ENCODE measurements at regions not wholly inside any gene's neighbourhood (a gene's known extent, or its start where the extent isn't known, plus 50 kb on each side); places are given as distances from the start of the nearest gene placed in this dataset.

DNA sequence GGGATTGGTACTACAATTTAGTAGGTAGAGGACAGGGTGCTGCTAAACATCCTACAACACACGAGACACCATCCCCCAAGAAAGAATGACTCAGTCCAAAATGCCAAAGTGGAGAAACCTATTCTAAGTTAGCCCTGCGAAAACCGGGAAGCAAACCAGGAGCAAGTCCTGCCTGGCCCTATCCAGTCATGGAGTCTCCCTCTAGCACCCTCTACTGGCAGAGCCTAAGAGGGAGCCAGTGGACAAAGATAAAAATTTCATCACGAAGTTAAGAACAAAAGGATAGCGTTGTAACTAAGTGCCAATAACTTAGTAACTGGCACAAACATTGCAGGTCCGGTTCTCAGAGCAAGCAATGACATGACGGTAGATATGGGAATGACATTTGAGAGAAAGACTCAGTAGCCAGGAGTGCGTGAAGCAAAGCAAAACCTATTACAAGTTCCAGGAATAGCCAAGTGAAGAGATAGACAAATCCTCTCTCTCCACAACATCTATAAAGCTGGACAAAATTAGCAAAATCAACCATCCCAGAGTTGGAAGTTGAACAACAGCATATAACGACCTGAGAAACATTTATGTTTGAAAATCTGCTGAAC lies 383.5 kb downstream of the OMA1 start:
- TF ChIP-seq TAF1 (IDR thresholded peaks at IDR 0.05; ENCODE audit: low read depth, low read length): no peak
- no peak for TF ChIP-seq POU2F2 (IDR thresholded peaks at IDR 0.05; ENCODE audit: low read depth, low read length)
- TF ChIP-seq POLR2A (IDR thresholded peaks at IDR 0.05; ENCODE audit: low read depth, low read length): no peak
- no peak for TF ChIP-seq PAX5 (IDR thresholded peaks at IDR 0.05; ENCODE audit: insufficient read depth, low read length, severe bottlenecking)
- TF ChIP-seq SPI1 (IDR thresholded peaks at IDR 0.05; ENCODE audit: low read depth, low read length): no peak
- TF ChIP-seq POLR2AphosphoS5 (IDR thresholded peaks at IDR 0.05; ENCODE audit: low read depth, low read length): no peak
- peak; percentile 88 for FAIRE-seq
- DNase-seq (ENCODE audit: insufficient read length, low spot score): no peak

DNA sequence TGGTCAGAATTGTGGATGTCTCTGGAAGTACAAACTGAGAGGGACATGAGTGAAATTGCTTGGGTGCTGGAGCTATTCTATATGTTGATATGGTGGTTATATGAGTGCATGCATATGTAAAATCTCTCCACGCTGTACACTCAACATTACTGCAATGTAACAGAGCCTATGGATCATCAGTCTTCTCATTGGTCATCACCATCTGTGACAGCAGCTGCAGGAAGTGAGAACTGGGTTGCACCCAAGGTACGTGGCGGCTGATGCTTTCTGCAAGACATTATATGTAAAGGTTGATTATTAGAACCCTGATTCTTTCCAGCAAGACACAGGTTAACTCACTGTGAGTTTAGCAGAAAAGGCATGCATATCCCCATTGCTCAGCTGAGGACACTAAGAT lies 387.1 kb downstream of the OMA1 start:
- TF ChIP-seq TAF1 (IDR thresholded peaks at IDR 0.05; ENCODE audit: low read depth, low read length) (no peak), POU2F2 (IDR thresholded peaks at IDR 0.05; ENCODE audit: low read depth, low read length) (no peak), POLR2A (IDR thresholded peaks at IDR 0.05; ENCODE audit: low read depth, low read length) (no peak), PAX5 (IDR thresholded peaks at IDR 0.05; ENCODE audit: insufficient read depth, low read length, severe bottlenecking) (no peak), SPI1 (IDR thresholded peaks at IDR 0.05; ENCODE audit: low read depth, low read length) (no peak), POLR2AphosphoS5 (IDR thresholded peaks at IDR 0.05; ENCODE audit: low read depth, low read length) (no peak)
- no peak for FAIRE-seq

DNA sequence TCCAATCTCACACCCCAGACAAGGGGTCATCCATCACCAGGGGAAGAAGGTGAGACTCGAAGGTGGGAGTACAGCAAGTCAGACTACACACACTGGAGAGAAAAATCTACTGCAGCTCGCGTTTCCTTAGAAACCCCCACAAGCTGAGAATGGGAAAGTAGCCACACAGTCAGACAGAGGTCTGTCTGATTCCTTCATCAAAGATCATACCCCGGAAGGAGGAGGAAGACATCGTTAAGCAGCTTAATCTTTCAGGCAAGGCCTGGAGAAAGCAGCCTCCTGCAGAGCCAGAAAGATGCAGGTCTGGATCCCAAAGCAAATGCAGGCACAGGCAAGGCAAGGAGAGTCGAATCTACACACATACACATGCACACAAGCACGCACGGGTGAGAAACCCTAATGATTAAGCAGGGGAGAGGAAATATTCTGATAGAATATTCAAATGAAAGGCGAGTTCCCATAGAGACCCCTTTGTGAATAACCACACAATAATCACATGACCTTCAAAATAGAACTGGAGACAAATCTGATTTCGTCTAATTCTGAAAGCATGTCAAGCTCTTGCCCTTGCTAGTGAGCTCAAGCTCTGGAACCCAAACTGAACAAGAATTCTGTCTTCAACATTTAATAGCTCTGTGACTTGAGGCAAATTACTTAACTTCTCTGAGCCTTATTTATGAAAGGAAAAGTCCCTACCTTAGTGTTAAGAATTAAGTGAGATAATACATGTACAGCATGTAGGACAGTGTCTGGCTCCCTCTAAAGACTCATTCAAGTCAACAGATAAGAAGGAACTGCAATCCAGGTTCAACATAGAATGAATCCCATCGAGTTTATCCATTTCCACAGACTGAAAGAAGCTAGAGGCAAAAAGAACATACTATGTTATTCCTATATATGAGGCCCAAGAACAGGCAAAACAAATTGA lies 387.8 kb downstream of the OMA1 start:
- DNase-seq (ENCODE audit: insufficient read length, low spot score): no peak
- no peak for FAIRE-seq

More for the DNA sequence above, 387.1 kb downstream of the OMA1 start:
- DNase-seq (ENCODE audit: insufficient read length, low spot score): no peak

DNA sequence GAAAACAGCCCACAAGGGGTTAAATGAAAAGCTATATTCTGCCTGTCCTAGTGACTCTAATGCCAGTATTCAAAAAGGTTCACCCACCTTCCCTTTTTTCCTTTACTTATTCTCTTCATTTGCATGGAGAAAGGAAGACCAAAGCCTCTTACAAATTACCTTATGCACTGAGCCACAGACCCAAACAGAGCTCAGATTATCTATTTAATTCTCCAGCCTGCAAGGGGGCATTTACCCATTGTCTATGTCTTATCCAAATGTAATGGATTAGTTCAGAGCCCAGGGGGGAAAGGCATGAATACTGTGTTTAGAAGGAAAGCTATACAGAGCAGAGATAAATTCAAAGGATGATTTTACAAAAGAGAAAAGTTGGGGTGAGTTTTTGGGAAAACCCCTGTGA lies 388.5 kb downstream of the OMA1 start:
- FAIRE-seq: no peak
- TF ChIP-seq POU2F2 (IDR thresholded peaks at IDR 0.05; ENCODE audit: low read depth, low read length): no peak
- no peak for DNase-seq (ENCODE audit: insufficient read length, low spot score)

More for the DNA sequence above, 387.8 kb downstream of the OMA1 start:
- TF ChIP-seq PAX5 (IDR thresholded peaks at IDR 0.05; ENCODE audit: insufficient read depth, low read length, severe bottlenecking) (no peak), POLR2AphosphoS5 (IDR thresholded peaks at IDR 0.05; ENCODE audit: low read depth, low read length) (no peak), POLR2A (IDR thresholded peaks at IDR 0.05; ENCODE audit: low read depth, low read length) (no peak), SPI1 (IDR thresholded peaks at IDR 0.05; ENCODE audit: low read depth, low read length) (no peak), POU2F2 (IDR thresholded peaks at IDR 0.05; ENCODE audit: low read depth, low read length) (no peak), TAF1 (IDR thresholded peaks at IDR 0.05; ENCODE audit: low read depth, low read length) (no peak)

DNA sequence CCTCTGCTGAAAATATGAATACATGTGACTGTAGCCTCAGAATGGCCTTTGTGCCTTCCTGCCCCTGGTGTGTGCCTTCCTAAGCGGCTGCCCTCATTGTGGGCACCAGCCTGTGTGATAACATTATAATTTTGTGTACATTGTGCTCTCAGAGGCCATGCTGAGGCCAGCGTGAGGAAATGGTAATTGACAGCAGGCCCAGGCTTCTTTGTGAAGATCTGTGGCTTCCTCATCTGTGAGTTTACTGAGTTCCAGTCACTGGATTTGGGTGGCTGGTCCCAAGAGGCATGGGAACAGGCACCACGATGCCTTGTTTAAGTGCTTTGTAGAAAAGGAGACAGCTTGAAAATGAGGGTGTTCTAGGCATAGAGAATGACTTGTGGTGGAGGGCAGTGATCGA lies 389.3 kb downstream of the OMA1 start:
- TF ChIP-seq POLR2A (IDR thresholded peaks at IDR 0.05; ENCODE audit: low read depth, low read length): no peak
- TF ChIP-seq POU2F2 (IDR thresholded peaks at IDR 0.05; ENCODE audit: low read depth, low read length): no peak
- no peak for TF ChIP-seq POLR2AphosphoS5 (IDR thresholded peaks at IDR 0.05; ENCODE audit: low read depth, low read length)
- no peak for TF ChIP-seq PAX5 (IDR thresholded peaks at IDR 0.05; ENCODE audit: insufficient read depth, low read length, severe bottlenecking)
- no peak for TF ChIP-seq TAF1 (IDR thresholded peaks at IDR 0.05; ENCODE audit: low read depth, low read length)
- no peak for TF ChIP-seq SPI1 (IDR thresholded peaks at IDR 0.05; ENCODE audit: low read depth, low read length)
- DNase-seq (ENCODE audit: insufficient read length, low spot score) (no peak), FAIRE-seq (no peak)

DNA sequence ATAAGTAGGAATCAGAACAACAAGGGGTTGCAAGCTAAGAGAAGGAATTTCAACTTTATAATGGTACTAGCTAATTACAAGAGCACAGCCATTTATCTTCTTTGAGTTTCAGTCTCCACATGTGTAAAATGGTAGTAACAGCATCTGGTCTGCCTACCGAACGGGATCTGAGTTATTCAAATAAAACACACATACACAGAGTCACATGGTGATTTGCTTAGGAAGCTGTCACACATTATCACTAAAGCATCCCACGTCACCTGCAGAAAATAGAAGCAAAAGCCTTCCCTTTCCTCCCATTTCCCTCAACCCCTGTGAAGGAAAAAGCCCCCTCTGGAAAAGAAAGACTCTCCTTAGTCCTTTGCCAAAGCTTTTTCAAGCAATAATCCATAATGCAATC lies 389.7 kb downstream of the OMA1 start:
- FAIRE-seq (no peak), DNase-seq (ENCODE audit: insufficient read length, low spot score) (no peak)
- TF ChIP-seq POU2F2 (IDR thresholded peaks at IDR 0.05; ENCODE audit: low read depth, low read length): no peak
- no peak for TF ChIP-seq POLR2AphosphoS5 (IDR thresholded peaks at IDR 0.05; ENCODE audit: low read depth, low read length)
- TF ChIP-seq PAX5 (IDR thresholded peaks at IDR 0.05; ENCODE audit: insufficient read depth, low read length, severe bottlenecking): no peak

DNA sequence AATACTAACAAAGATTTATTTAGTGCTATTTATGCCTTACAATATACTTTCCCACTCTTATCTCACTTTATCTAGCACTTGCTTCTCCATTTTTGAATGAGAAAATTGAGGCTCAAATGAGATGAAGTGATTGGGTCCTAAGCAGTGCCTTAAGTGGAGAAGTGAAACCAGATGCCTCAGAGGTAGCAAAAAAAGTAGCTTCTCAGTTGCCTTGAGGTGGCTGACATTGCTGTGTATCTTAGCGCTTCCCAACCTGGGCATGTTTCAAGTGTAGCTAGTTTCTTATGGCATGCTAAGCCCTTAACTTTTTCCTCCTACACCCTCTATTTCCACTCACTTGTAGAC lies 390.4 kb downstream of the OMA1 start:
- no peak for TF ChIP-seq POLR2A (IDR thresholded peaks at IDR 0.05; ENCODE audit: low read depth, low read length)
- TF ChIP-seq SPI1 (IDR thresholded peaks at IDR 0.05; ENCODE audit: low read depth, low read length): peak; percentile 94
- TF ChIP-seq TAF1 (IDR thresholded peaks at IDR 0.05; ENCODE audit: low read depth, low read length): no peak
- DNase-seq (ENCODE audit: insufficient read length, low spot score) (no peak), FAIRE-seq (no peak)

DNA sequence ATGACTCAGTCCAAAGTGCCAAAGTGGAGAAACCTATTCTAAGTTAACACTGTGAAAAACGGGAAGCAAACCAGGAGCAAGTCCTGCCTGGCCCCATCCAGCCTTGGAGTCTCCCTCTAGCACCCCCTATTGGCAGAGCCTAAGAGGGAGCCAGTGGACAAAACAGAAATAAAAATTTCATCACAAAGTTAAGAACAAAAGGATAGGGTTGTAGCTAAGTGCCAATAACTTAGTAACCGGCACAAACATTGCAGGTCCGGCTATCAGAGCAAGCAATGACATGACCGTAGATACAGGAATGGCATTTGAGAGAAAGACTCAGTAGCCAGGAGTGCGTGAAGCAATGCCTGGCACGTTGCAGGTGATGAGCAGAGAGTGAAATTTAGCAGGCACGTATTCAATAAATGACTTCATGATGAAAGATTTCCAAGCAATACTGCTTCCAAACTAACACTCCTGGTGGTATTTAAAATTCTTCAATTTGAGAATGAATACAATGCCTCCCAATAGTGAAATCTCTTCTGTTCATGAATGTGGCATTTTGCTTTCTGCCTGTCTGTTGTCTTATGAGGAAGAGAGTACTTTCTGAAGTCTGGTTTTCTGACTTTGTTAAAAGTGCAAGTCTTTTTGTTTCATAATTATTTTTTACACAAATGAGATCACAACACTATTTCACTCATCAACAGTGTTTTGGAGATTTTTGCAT lies 391.0 kb downstream of the OMA1 start:
- FAIRE-seq (no peak), DNase-seq (ENCODE audit: insufficient read length, low spot score) (no peak)
- TF ChIP-seq PAX5 (IDR thresholded peaks at IDR 0.05; ENCODE audit: insufficient read depth, low read length, severe bottlenecking) (no peak), POLR2AphosphoS5 (IDR thresholded peaks at IDR 0.05; ENCODE audit: low read depth, low read length) (no peak), POLR2A (IDR thresholded peaks at IDR 0.05; ENCODE audit: low read depth, low read length) (no peak), TAF1 (IDR thresholded peaks at IDR 0.05; ENCODE audit: low read depth, low read length) (no peak), SPI1 (IDR thresholded peaks at IDR 0.05; ENCODE audit: low read depth, low read length) (no peak), POU2F2 (IDR thresholded peaks at IDR 0.05; ENCODE audit: low read depth, low read length) (no peak)

DNA sequence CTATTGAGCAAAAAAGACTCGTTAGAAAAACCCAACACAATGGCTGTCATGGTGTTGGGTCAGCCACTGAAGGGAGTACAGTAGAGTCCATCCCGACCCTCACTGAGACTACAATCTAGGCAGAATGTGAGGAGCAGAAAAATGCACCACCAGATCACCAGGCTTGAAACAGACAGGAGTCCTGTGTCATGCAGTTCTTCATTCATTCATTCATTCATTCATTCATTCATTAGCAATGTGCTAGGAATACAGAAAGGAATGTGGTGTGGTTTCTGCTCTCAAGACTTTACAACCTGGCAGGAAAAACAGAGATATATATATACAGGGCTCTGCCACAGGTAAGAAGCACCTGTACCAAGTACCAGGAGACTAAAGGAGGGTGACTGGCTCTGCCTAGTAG lies 392.3 kb downstream of the OMA1 start:
- FAIRE-seq: no peak
- no peak for DNase-seq (ENCODE audit: insufficient read length, low spot score)
- TF ChIP-seq POLR2AphosphoS5 (IDR thresholded peaks at IDR 0.05; ENCODE audit: low read depth, low read length) (no peak), POLR2A (IDR thresholded peaks at IDR 0.05; ENCODE audit: low read depth, low read length) (no peak), SPI1 (IDR thresholded peaks at IDR 0.05; ENCODE audit: low read depth, low read length) (no peak), POU2F2 (IDR thresholded peaks at IDR 0.05; ENCODE audit: low read depth, low read length) (no peak), PAX5 (IDR thresholded peaks at IDR 0.05; ENCODE audit: insufficient read depth, low read length, severe bottlenecking) (no peak), TAF1 (IDR thresholded peaks at IDR 0.05; ENCODE audit: low read depth, low read length) (no peak)
